ENCODE measurements at regions not wholly inside any gene's neighbourhood (a gene's known extent, or its start where the extent isn't known, plus 50 kb on each side); places are given as distances from the start of the nearest gene placed in this dataset.
"Not testable (repeated sequence)": the region's sequence is repeated elsewhere in the genome, so short reads cannot be mapped to it uniquely, and the experiment has no call there.

GRCh38 chr22:11561744-11562143 is 3966.2 kb upstream of the OR11H1 start:
- H3K27me3 Mint-ChIP-seq (ENCODE audit: insufficient read depth); H3K4me3 Mint-ChIP-seq; H3K27me3 ChIP-seq (ENCODE audit: control insufficient read depth, insufficient read depth, low read length, poor library complexity, severe bottlenecking); H3K4me3 ChIP-seq (ENCODE audit: low read length); H3K4me1 ChIP-seq (ENCODE audit: control insufficient read depth, insufficient read depth, low read length); H3K36me3 Mint-ChIP-seq (ENCODE audit: low read depth); H3K9ac ChIP-seq (ENCODE audit: extremely low read depth, low read length, poor library complexity, severe bottlenecking); H3K4me1 Mint-ChIP-seq; DNase-seq; H3K27ac ChIP-seq (ENCODE audit: low read depth, low read length); H3K36me3 ChIP-seq (ENCODE audit: control insufficient read depth, insufficient read depth, low read length); H3K27ac Mint-ChIP-seq: not testable (repeated sequence)
- H3K9me3 Mint-ChIP-seq = peaks cover 60% of the 10 kb centered on the region
- WGBS, 2 experiments (ENCODE audit: insufficient coverage in 1 of 2, insufficient read length in 1 of 2) = 74% methylated on average over 12 to 17 of the region's 17 CpGs
- H3K9me3 ChIP-seq (ENCODE audit: control insufficient read depth, low read length) = peaks cover 30% of the 10 kb centered on the region

GRCh38 chr22:11568837-11569563 is 3959.0 kb upstream of the OR11H1 start:
- not testable (repeated sequence) for H3K9ac ChIP-seq (ENCODE audit: extremely low read depth, low read length, poor library complexity, severe bottlenecking)
- WGBS, 2 experiments (ENCODE audit: insufficient coverage in 1 of 2, insufficient read length in 1 of 2) = 77 to 82% methylated on average over 11 of the region's 11 CpGs

GRCh38 chr22:11569564-11569940 is 3958.4 kb upstream of the OR11H1 start:
- H3K4me1 Mint-ChIP-seq; H3K27me3 Mint-ChIP-seq (ENCODE audit: insufficient read depth); H3K27ac ChIP-seq (ENCODE audit: low read depth, low read length); H3K36me3 ChIP-seq (ENCODE audit: control insufficient read depth, insufficient read depth, low read length); H3K4me3 ChIP-seq (ENCODE audit: low read length); H3K9ac ChIP-seq (ENCODE audit: extremely low read depth, low read length, poor library complexity, severe bottlenecking); H3K27ac Mint-ChIP-seq; H3K4me3 Mint-ChIP-seq; H3K27me3 ChIP-seq (ENCODE audit: control insufficient read depth, insufficient read depth, low read length, poor library complexity, severe bottlenecking); H3K36me3 Mint-ChIP-seq (ENCODE audit: low read depth); H3K4me1 ChIP-seq (ENCODE audit: control insufficient read depth, insufficient read depth, low read length): not testable (repeated sequence)
- WGBS, 2 experiments (ENCODE audit: insufficient coverage in 1 of 2, insufficient read length in 1 of 2) = 53 to 62% methylated on average over 5 of the region's 5 CpGs
- H3K9me3 ChIP-seq (ENCODE audit: control insufficient read depth, low read length) = peaks cover 68% of the 10 kb centered on the region
- DNase-seq = peak; percentile 33
- peaks cover 96% of the 10 kb centered on the region for H3K9me3 Mint-ChIP-seq

More at GRCh38 chr22:11568837-11569563, 3959.0 kb upstream of the OR11H1 start:
- H3K36me3 ChIP-seq (ENCODE audit: control insufficient read depth, insufficient read depth, low read length); DNase-seq; H3K4me3 Mint-ChIP-seq; H3K4me1 Mint-ChIP-seq; H3K4me3 ChIP-seq (ENCODE audit: low read length); H3K4me1 ChIP-seq (ENCODE audit: control insufficient read depth, insufficient read depth, low read length); H3K36me3 Mint-ChIP-seq (ENCODE audit: low read depth); H3K27me3 Mint-ChIP-seq (ENCODE audit: insufficient read depth); H3K27ac Mint-ChIP-seq; H3K27ac ChIP-seq (ENCODE audit: low read depth, low read length); H3K27me3 ChIP-seq (ENCODE audit: control insufficient read depth, insufficient read depth, low read length, poor library complexity, severe bottlenecking): not testable (repeated sequence)
- peaks cover 64% of the 10 kb centered on the region for H3K9me3 ChIP-seq (ENCODE audit: control insufficient read depth, low read length)
- peaks cover 91% of the 10 kb centered on the region for H3K9me3 Mint-ChIP-seq

DNA sequence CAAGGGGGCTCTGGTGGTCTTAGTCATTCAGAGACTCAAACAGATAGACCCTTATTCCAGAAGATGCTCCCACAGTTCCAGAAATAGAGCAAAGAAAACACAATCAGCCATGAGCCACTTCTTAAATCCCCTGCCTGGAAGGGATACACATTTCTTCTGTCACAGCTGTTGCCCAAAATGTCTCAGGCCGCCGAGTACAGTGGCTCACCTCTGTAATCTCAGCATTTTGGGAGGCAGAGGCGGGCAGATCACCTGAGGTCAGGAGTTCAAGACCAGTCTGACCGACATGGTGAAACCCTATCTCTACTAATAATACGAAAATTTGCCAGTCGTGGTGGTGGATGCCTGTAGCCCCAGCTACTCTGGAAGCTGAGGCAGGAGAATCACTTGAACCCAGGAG is 3954.8 kb upstream of the OR11H1 start:
- H3K36me3 Mint-ChIP-seq (ENCODE audit: low read depth); H3K4me3 ChIP-seq (ENCODE audit: low read length); H3K27ac ChIP-seq (ENCODE audit: low read depth, low read length); H3K27me3 Mint-ChIP-seq (ENCODE audit: insufficient read depth); H3K27me3 ChIP-seq (ENCODE audit: control insufficient read depth, insufficient read depth, low read length, poor library complexity, severe bottlenecking); H3K4me1 Mint-ChIP-seq; H3K9ac ChIP-seq (ENCODE audit: extremely low read depth, low read length, poor library complexity, severe bottlenecking); H3K27ac Mint-ChIP-seq; DNase-seq; H3K4me3 Mint-ChIP-seq; H3K4me1 ChIP-seq (ENCODE audit: control insufficient read depth, insufficient read depth, low read length); H3K36me3 ChIP-seq (ENCODE audit: control insufficient read depth, insufficient read depth, low read length): not testable (repeated sequence)
- peaks cover 85% of the 10 kb centered on the region for H3K9me3 ChIP-seq (ENCODE audit: control insufficient read depth, low read length)
- peaks cover 99% of the 10 kb centered on the region for H3K9me3 Mint-ChIP-seq
- 35 to 61% methylated on average over 6 of the region's 6 CpGs for WGBS, 2 experiments (ENCODE audit: insufficient coverage in 1 of 2, insufficient read length in 1 of 2)

DNA sequence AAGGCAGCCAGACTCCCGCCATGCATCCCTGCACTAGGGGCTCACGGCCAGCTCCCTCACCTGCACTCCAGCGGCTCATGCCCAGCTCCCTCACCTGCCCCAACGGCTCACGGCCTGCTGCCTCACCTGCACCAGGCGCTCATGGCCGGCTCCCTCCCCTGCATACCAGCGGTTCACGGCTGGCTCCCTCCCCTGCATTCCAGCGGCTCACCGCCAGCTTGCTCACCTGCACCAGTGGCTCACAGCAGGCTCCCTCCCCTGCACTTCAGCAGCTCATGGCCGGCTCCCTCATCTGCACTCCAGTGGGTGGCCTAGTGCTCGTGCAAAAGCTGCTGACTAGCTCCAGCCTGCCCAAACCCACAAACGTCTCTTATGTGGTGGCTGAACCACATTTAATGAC is 3953.8 kb upstream of the OR11H1 start:
- not testable (repeated sequence) for H3K36me3 Mint-ChIP-seq (ENCODE audit: low read depth); H3K27ac ChIP-seq (ENCODE audit: low read depth, low read length)
- peak; percentile 26 for DNase-seq

GRCh38 chr22:11574659-11575058 is 3953.3 kb upstream of the OR11H1 start:
- not testable (repeated sequence) for H3K4me1 Mint-ChIP-seq; H3K4me1 ChIP-seq (ENCODE audit: control insufficient read depth, insufficient read depth, low read length); H3K36me3 Mint-ChIP-seq (ENCODE audit: low read depth); H3K27me3 Mint-ChIP-seq (ENCODE audit: insufficient read depth); DNase-seq; H3K27ac ChIP-seq (ENCODE audit: low read depth, low read length); H3K9ac ChIP-seq (ENCODE audit: extremely low read depth, low read length, poor library complexity, severe bottlenecking); H3K4me3 Mint-ChIP-seq; H3K36me3 ChIP-seq (ENCODE audit: control insufficient read depth, insufficient read depth, low read length); H3K27me3 ChIP-seq (ENCODE audit: control insufficient read depth, insufficient read depth, low read length, poor library complexity, severe bottlenecking); H3K27ac Mint-ChIP-seq
- H3K9me3 Mint-ChIP-seq = peaks cover 99% of the 10 kb centered on the region
- peak overlapping the region; percentile 10 for H3K4me3 ChIP-seq (ENCODE audit: low read length)
- WGBS, 2 experiments (ENCODE audit: insufficient coverage in 1 of 2, insufficient read length in 1 of 2) = 36 to 60% methylated on average over 4 of the region's 4 CpGs
- peaks cover 85% of the 10 kb centered on the region for H3K9me3 ChIP-seq (ENCODE audit: control insufficient read depth, low read length)

More for the DNA sequence above, 3953.8 kb upstream of the OR11H1 start:
- not testable (repeated sequence) for H3K9ac ChIP-seq (ENCODE audit: extremely low read depth, low read length, poor library complexity, severe bottlenecking); H3K4me1 ChIP-seq (ENCODE audit: control insufficient read depth, insufficient read depth, low read length); H3K36me3 ChIP-seq (ENCODE audit: control insufficient read depth, insufficient read depth, low read length); H3K4me3 ChIP-seq (ENCODE audit: low read length); H3K27me3 Mint-ChIP-seq (ENCODE audit: insufficient read depth); H3K27ac Mint-ChIP-seq; H3K4me3 Mint-ChIP-seq; H3K27me3 ChIP-seq (ENCODE audit: control insufficient read depth, insufficient read depth, low read length, poor library complexity, severe bottlenecking); H3K4me1 Mint-ChIP-seq
- H3K9me3 ChIP-seq (ENCODE audit: control insufficient read depth, low read length) = peaks cover 85% of the 10 kb centered on the region
- peaks cover 99% of the 10 kb centered on the region for H3K9me3 Mint-ChIP-seq
- WGBS, 2 experiments (ENCODE audit: insufficient coverage in 1 of 2, insufficient read length in 1 of 2) = 77 to 79% methylated on average over 14 of the region's 14 CpGs

GRCh38 chr22:11576740-11577139 is 3951.3 kb upstream of the OR11H1 start:
- not testable (repeated sequence) for H3K9ac ChIP-seq (ENCODE audit: extremely low read depth, low read length, poor library complexity, severe bottlenecking); H3K27me3 ChIP-seq (ENCODE audit: control insufficient read depth, insufficient read depth, low read length, poor library complexity, severe bottlenecking); H3K27me3 Mint-ChIP-seq (ENCODE audit: insufficient read depth); H3K4me3 Mint-ChIP-seq; H3K4me1 Mint-ChIP-seq; H3K27ac Mint-ChIP-seq; H3K36me3 Mint-ChIP-seq (ENCODE audit: low read depth); H3K4me1 ChIP-seq (ENCODE audit: control insufficient read depth, insufficient read depth, low read length); H3K36me3 ChIP-seq (ENCODE audit: control insufficient read depth, insufficient read depth, low read length); H3K27ac ChIP-seq (ENCODE audit: low read depth, low read length); DNase-seq
- peaks cover 97% of the 10 kb centered on the region for H3K9me3 Mint-ChIP-seq
- Histone ChIP-seq H3K4me3 (ENCODE audit: low read length) (peak overlapping the region; percentile 35), H3K9me3 (ENCODE audit: control insufficient read depth, low read length) (peaks cover 83% of the 10 kb centered on the region)
- 74 to 79% methylated on average over 9 of the region's 9 CpGs for WGBS, 2 experiments (ENCODE audit: insufficient coverage in 1 of 2, insufficient read length in 1 of 2)
